KBM-7 (cell line): ENCODE measurements at regions not wholly inside any gene's neighbourhood (a gene's known extent, or its start where the extent isn't known, plus 50 kb on each side); places are given as distances from the start of the nearest gene placed in this dataset.

Source experiments
- DNase-seq: peaks from one replicate; pipeline ENCODE4 v3.0.0-alpha.2; 2015
- in situ Hi-C: fragments of 300-500 bp; cut with MboI; formaldehyde crosslinking; loops from 2 replicates; pipeline ENCODE4 v1.14.3; 2020; ENCODE audit warnings: low sequenced_read_pairs, low pct_unique_long_range_greater_than_20kb, mixed read lengths

- DNase-seq, result no peak
- in situ Hi-C loops, result no loop called here
Observed at GRCh38 chr20:61031101-61031830, 220.8 kb upstream of the CDH4 start.

GRCh38 chr20:61037498-61037897, 214.6 kb upstream of the CDH4 start:
- in situ Hi-C loops, result no loop called here
- no peak for DNase-seq

- no peak for DNase-seq
- in situ Hi-C loops, result no loop called here
Observed at GRCh38 chr20:61041481-61041880, 210.6 kb upstream of the CDH4 start.

GRCh38 chr20:61042506-61043385, 209.3 kb upstream of the CDH4 start:
- no peak for DNase-seq
- in situ Hi-C loops, result no loop called here

- in situ Hi-C loops, result no loop called here
Observed at GRCh38 chr20:61043681-61044080, 208.4 kb upstream of the CDH4 start.

GRCh38 chr20:61044499-61044898, 207.6 kb upstream of the CDH4 start:
- DNase-seq, result no peak
- in situ Hi-C loops, result no loop called here

More at GRCh38 chr20:61043681-61044080, 208.4 kb upstream of the CDH4 start:
- no peak for DNase-seq

- no peak for DNase-seq
- in situ Hi-C loops, result no loop called here
Observed at GRCh38 chr20:61045091-61045490, 207.0 kb upstream of the CDH4 start.

GRCh38 chr20:61045876-61046585, 206.0 kb upstream of the CDH4 start:
- in situ Hi-C loops, result no loop called here
- DNase-seq, result no peak

GRCh38 chr20:61046721-61047351, 205.2 kb upstream of the CDH4 start:
- in situ Hi-C loops, result no loop called here

GRCh38 chr20:61047515-61047914, 204.5 kb upstream of the CDH4 start:
- in situ Hi-C loops, result no loop called here

More at GRCh38 chr20:61046721-61047351, 205.2 kb upstream of the CDH4 start:
- no peak for DNase-seq

GRCh38 chr20:61048302-61048701, 203.8 kb upstream of the CDH4 start:
- in situ Hi-C loops, result no loop called here
- no peak for DNase-seq

More at GRCh38 chr20:61047515-61047914, 204.5 kb upstream of the CDH4 start:
- DNase-seq, result no peak

- DNase-seq, result no peak
- in situ Hi-C loops, result no loop called here
Observed at GRCh38 chr20:61049684-61050083, 202.4 kb upstream of the CDH4 start.

GRCh38 chr20:61050336-61050890, 201.6 kb upstream of the CDH4 start:
- in situ Hi-C loops, result no loop called here
- no peak for DNase-seq

- no peak for DNase-seq
- in situ Hi-C loops, result no loop called here
Observed at GRCh38 chr20:61052195-61052750, 199.8 kb upstream of the CDH4 start.

- in situ Hi-C loops, result no loop called here
- DNase-seq, result no peak
Observed at GRCh38 chr20:61052776-61053442, 199.2 kb upstream of the CDH4 start.

GRCh38 chr20:61053487-61053886, 198.6 kb upstream of the CDH4 start:
- in situ Hi-C loops, result no loop called here
- no peak for DNase-seq

GRCh38 chr20:61053889-61054288, 198.2 kb upstream of the CDH4 start:
- no peak for DNase-seq
- in situ Hi-C loops, result no loop called here

GRCh38 chr20:61054411-61054810, 197.7 kb upstream of the CDH4 start:
- in situ Hi-C loops, result no loop called here
- DNase-seq, result no peak
